Breast epithelium (tissue), 3 donors: ENCODE measurements at regions not wholly inside any gene's neighbourhood (a gene's known extent, or its start where the extent isn't known, plus 50 kb on each side); places are given as distances from the start of the nearest gene placed in this dataset.

Source experiments
- POLR2A ChIP-seq: fragments of 450-650 bp; IDR thresholded peaks from one replicate; pipeline ENCODE4 v1.6.1; 2016; ENCODE audit warnings: antibody characterized with exemption, mild to moderate bottlenecking, moderate library complexity
- TF ChIP-seq, protein P1 (sequence below), 3 donors: fragments of 450-650 bp; IDR thresholded peaks; one replicate each; pipeline ENCODE4 v1.5.1; 2016 to 2017; ENCODE audit warnings: antibody characterized with exemption in 3 of 3, mild to moderate bottlenecking in 3 of 3, moderate library complexity in 3 of 3

DNA sequence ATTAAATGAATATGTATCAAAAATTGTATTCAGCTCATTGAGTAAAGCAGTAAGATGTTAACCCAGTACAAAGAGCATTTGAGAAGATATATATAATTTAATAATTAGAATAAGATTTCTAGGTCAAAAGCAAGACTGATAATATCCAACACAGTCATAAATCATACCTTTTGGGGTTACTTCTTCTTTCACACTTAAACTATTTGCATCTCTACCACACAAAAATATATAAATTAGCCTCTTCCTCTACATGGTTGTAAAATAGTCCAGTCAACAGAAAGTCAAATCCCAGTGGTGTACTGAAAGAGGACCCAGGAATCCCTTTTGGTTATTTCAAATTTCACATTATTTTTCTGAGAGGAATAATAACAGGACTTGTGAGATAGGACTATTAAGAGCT lies 204.6 kb upstream of the INHBA start:
- TF ChIP-seq, protein P1, sequence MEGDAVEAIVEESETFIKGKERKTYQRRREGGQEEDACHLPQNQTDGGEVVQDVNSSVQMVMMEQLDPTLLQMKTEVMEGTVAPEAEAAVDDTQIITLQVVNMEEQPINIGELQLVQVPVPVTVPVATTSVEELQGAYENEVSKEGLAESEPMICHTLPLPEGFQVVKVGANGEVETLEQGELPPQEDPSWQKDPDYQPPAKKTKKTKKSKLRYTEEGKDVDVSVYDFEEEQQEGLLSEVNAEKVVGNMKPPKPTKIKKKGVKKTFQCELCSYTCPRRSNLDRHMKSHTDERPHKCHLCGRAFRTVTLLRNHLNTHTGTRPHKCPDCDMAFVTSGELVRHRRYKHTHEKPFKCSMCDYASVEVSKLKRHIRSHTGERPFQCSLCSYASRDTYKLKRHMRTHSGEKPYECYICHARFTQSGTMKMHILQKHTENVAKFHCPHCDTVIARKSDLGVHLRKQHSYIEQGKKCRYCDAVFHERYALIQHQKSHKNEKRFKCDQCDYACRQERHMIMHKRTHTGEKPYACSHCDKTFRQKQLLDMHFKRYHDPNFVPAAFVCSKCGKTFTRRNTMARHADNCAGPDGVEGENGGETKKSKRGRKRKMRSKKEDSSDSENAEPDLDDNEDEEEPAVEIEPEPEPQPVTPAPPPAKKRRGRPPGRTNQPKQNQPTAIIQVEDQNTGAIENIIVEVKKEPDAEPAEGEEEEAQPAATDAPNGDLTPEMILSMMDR (IDR thresholded peaks at IDR 0.05): no peak
- TF ChIP-seq POLR2A: no peak
